Esophagus squamous epithelium (tissue), 5 donors: ENCODE measurements at regions not wholly inside any gene's neighbourhood (a gene's known extent, or its start where the extent isn't known, plus 50 kb on each side); places are given as distances from the start of the nearest gene placed in this dataset.

Source experiments
- DNase-seq: peaks from one replicate; lab custom pipeline; 2025; lab: John Stamatoyannopoulos, UW
- H3K27ac ChIP-seq, 4 donors: fragments of 200-600 bp; sonication (generic); one replicate each; pipeline ENCODE4 v1.5.1; 2016 to 2019; ENCODE audit warnings: mild to moderate bottlenecking in 1 of 4
- H3K27me3 ChIP-seq, 4 donors: fragments of 200-600 bp; sonication (generic); 1 replicate in 3 of 4; 2 replicates in 1 of 4; pipeline versions ENCODE4 v1.5.1 to v1.6.0; 2017 to 2021; ENCODE audit warnings: antibody characterized with exemption in 1 of 4
- H3K36me3 ChIP-seq, 3 donors: fragments of 200-600 bp; sonication (generic); one replicate each; pipeline ENCODE4 v1.5.1; 2016 to 2019
- H3K4me1 ChIP-seq, 3 donors: fragments of 200-600 bp; sonication (generic); one replicate each; pipeline ENCODE4 v1.5.1; 2017 to 2019
- H3K4me3 ChIP-seq, 4 donors: fragments of 200-600 bp; sonication (generic); 1 replicate in 3 of 4; 2 replicates in 1 of 4; pipeline ENCODE4 v1.5.1; 2016 to 2019; ENCODE audit warnings: mild to moderate bottlenecking in 2 of 4, moderate library complexity in 1 of 4
- H3K9me3 ChIP-seq, 3 donors: fragments of 200-600 bp; sonication (generic); one replicate each; pipeline ENCODE4 v1.5.1; 2016 to 2019
- CTCF ChIP-seq, 6 experiments: fragments of 450-650 bp in 4 of 6; fragments of 200-600 bp in 2 of 6; sonication (generic) in 2 of 6; IDR thresholded peaks; one replicate each; pipeline ENCODE4 v1.5.1; 2016 to 2019; ENCODE audit warnings: antibody characterized with exemption in 6 of 6, mild to moderate bottlenecking in 4 of 6, moderate library complexity in 4 of 6
- POLR2A ChIP-seq, 4 donors: fragments of 450-650 bp; IDR thresholded peaks; one replicate each; pipeline ENCODE4 v1.6.1; 2017; ENCODE audit warnings: antibody characterized with exemption in 4 of 4, mild to moderate bottlenecking in 4 of 4, moderate library complexity in 3 of 4
- WGBS, 2 donors: methylation state at CpG; one replicate each; pipeline ENCODE4 v1.1.5; 2018; 5-methylcytosine and 5-hydroxymethylcytosine counted together
- intact Hi-C: fragments of 100-400 bp; cut with DNase I; formaldehyde crosslinking; loops from one replicate; pipeline ENCODE4 v1.15.0; 2022
- donor health status: DM: yes; HTN: yes; CAD: no.

DNA sequence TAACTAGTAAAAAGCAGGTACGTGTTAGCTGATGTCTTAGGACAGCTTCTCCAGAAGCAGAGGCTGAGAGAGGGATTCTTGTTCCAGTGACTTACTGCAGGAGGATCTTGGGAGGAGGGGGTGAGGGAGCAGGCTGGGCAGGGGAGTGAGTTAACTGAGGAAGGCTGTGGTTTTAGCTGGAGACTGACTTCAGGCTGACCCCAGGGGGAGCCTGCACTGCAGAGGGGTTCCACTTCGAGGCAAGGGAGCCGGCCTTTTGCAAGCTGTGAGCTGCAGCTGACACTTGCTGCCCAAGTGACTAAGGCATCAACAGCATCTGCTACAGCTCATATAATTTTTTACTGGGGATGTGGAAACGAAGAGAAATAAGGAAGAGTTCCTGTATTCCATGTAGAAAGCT, 50.4 kb upstream of the SOD1 start:
- peaks cover 0 to 4% (median 0%) of the 10 kb centered on the region in 4 donors for H3K27me3 ChIP-seq
- intact Hi-C loops: no loop called here
- no peak for DNase-seq
- peaks cover 0 to 12% (median 0%) of the 10 kb centered on the region in 3 donors for H3K4me1 ChIP-seq
- WGBS, 2 donors: 40 to 76% methylated on average over 2 to 4 of the region's 4 CpGs
- no peaks in the 10 kb centered on the region for H3K9me3 ChIP-seq
- H3K27ac ChIP-seq: no peak overlapping the region
- H3K36me3 ChIP-seq: no peaks in the 10 kb centered on the region
- H3K4me3 ChIP-seq: no peak overlapping the region
- no peak for TF ChIP-seq POLR2A (IDR thresholded peaks at IDR 0.05)
- TF ChIP-seq CTCF (IDR thresholded peaks at IDR 0.05): no peak

DNA sequence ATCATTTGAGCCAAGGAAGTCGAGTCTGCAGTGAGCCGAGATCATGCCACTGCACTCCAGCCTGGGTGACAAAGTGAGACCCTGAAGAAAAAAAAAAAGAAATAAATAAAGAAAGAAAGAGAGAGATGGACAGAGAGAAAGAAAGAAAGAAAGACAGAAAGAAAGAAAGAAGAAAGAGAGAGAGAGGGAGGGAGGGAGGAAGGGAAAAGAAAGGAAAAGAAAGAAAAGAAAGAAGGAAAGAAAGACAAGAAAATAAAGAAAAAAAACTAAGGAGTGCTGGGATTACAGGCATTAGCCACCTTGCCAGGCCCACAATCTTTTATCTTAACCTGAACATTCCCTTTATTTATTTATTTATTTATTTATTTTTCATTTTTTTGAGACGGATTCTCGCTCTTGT, 51.7 kb upstream of the SOD1 start:
- intact Hi-C loops: no loop called here
- no peak for DNase-seq
- Histone ChIP-seq H3K9me3 (no peaks in the 10 kb centered on the region), H3K36me3 (no peaks in the 10 kb centered on the region), H3K4me3 (no peak overlapping the region), H3K4me1 (peaks cover 0 to 7% (median 0%) of the 10 kb centered on the region in 3 donors), H3K27me3 (peaks cover 0 to 4% (median 0%) of the 10 kb centered on the region in 4 donors), H3K27ac (no peak overlapping the region)
- no peak for TF ChIP-seq POLR2A (IDR thresholded peaks at IDR 0.05)
- no peak for TF ChIP-seq CTCF (IDR thresholded peaks at IDR 0.05)
- 89 to 100% methylated on average over 2 to 4 of the region's 4 CpGs for WGBS, 2 donors

DNA sequence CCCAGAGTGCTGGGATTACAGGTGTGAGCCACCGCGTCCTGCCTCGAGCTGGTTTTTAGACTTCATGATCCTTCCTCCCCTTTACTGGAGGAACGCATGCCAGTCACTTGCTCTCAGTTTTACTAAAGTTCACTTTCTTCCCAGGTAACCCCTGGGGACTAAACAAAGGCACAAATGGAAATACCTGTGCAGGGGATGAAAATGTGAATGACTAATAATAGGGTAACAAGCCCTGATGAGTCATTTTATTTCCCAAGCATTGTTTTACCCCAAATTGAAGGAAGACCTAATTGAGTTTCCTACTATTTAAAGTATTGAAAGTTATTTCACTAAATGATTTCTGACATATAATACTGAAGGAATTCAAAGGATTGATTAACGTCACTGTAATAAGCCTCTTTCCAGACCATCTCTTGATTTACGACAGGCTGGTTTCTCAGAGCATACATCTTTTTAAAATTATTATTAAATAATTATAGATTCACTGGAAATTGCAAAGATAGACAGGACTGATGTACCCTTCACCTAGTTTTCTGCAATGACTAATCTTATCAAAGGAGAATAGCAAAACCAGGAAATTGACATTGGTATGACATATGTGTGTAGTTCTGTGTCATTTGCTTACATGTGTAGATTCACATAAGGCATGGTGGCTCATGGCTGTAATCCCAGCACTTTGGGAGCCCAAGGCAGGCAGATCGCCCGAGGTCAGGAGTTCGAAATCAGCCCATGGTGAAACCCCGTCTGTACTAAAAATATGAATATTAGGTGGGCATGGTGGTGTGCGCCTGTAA, 53.2 kb upstream of the SOD1 start:
- H3K27me3 ChIP-seq: peaks cover 0 to 4% (median 0%) of the 10 kb centered on the region in 4 donors
- TF ChIP-seq CTCF (IDR thresholded peaks at IDR 0.05) (no peak), POLR2A (IDR thresholded peaks at IDR 0.05) (no peak)
- no peaks in the 10 kb centered on the region for H3K9me3 ChIP-seq
- H3K27ac ChIP-seq: no peak overlapping the region
- WGBS, 2 donors: 73 to 83% methylated on average over 10 to 11 of the region's 11 CpGs
- no peak for DNase-seq
- H3K4me3 ChIP-seq: no peak overlapping the region
- H3K36me3 ChIP-seq: no peaks in the 10 kb centered on the region
- intact Hi-C loops: no loop called here
- peaks cover 0 to 5% (median 0%) of the 10 kb centered on the region in 3 donors for H3K4me1 ChIP-seq

GRCh38 chr21:31604591-31605190, 54.8 kb upstream of the SOD1 start:
- H3K27me3 ChIP-seq: peaks cover 0 to 4% (median 0%) of the 10 kb centered on the region in 4 donors
- H3K4me1 ChIP-seq: peaks cover 0 to 5% (median 0%) of the 10 kb centered on the region in 3 donors
- no peak for DNase-seq
- no peak overlapping the region for H3K4me3 ChIP-seq
- H3K27ac ChIP-seq: no peak overlapping the region
- no peaks in the 10 kb centered on the region for H3K9me3 ChIP-seq
- no peaks in the 10 kb centered on the region for H3K36me3 ChIP-seq
- intact Hi-C loops: no loop called here
- WGBS, 2 donors: 32 to 39% methylated on average over 10 to 11 of the region's 11 CpGs
- TF ChIP-seq CTCF (IDR thresholded peaks at IDR 0.05): peak; percentile 73 to 93 (median 86)
- TF ChIP-seq POLR2A (IDR thresholded peaks at IDR 0.05): no peak

- H3K4me3 ChIP-seq: no peak overlapping the region
- H3K27me3 ChIP-seq: no peaks in the 10 kb centered on the region
- DNase-seq: no peak
- TF ChIP-seq CTCF (IDR thresholded peaks at IDR 0.05): no peak
- no peak for TF ChIP-seq POLR2A (IDR thresholded peaks at IDR 0.05)
- intact Hi-C loops: no loop called here
- H3K36me3 ChIP-seq: no peaks in the 10 kb centered on the region
- 82 to 93% methylated on average over 5 of the region's 5 CpGs for whole genome bisulfite sequencing, 2 donors
- peaks cover 0 to 3% (median 0%) of the 10 kb centered on the region in 3 donors for H3K4me1 ChIP-seq
- H3K27ac ChIP-seq: no peak overlapping the region
- H3K9me3 ChIP-seq: no peaks in the 10 kb centered on the region
Observed at GRCh38 chr21:31599563-31599962, 59.9 kb upstream of the SOD1 start.
